Nephron progenitor cell (in vitro differentiated cells): ENCODE measurements at regions not wholly inside any gene's neighbourhood (a gene's known extent, or its start where the extent isn't known, plus 50 kb on each side); places are given as distances from the start of the nearest gene placed in this dataset.

Experiments used
- DNase-seq: peaks from one replicate; pipeline ENCODE4 v3.0.0; 2021
- H3K27ac Mint-ChIP-seq: 2 replicates; pipeline ENCODE4 v1.8.0; 2021; ENCODE audit warnings: mild to moderate bottlenecking, moderate library complexity, mixed read lengths
- H3K27me3 Mint-ChIP-seq: 2 replicates; pipeline ENCODE4 v1.8.0; 2021; ENCODE audit warnings: mild to moderate bottlenecking, low read depth, mixed read lengths; ENCODE audit not compliant: poor library complexity
- H3K36me3 Mint-ChIP-seq: 2 replicates; pipeline ENCODE4 v1.8.0; 2021; ENCODE audit warnings: low read depth, mixed read lengths
- H3K4me1 Mint-ChIP-seq: 2 replicates; pipeline ENCODE4 v1.8.0; 2021; ENCODE audit warnings: mixed read lengths
- H3K4me3 Mint-ChIP-seq: 2 replicates; pipeline ENCODE4 v1.8.0; 2021; ENCODE audit warnings: mild to moderate bottlenecking, moderate library complexity, mixed read lengths
- H3K9me3 Mint-ChIP-seq: 2 replicates; pipeline ENCODE4 v1.8.0; 2021; ENCODE audit warnings: mild to moderate bottlenecking, moderate library complexity, mixed read lengths
- CTCF ChIP-seq: fragments of 200-600 bp; sonication (generic); IDR thresholded peaks from 2 replicates; pipeline ENCODE4 v1.5.0; 2021; ENCODE audit warnings: antibody characterized with exemption

GRCh38 chr5:112560371-112560770 lies 141.3 kb upstream of the EPB41L4A start:
- no peak for DNase-seq
- no peaks in the 10 kb centered on the region for H3K27me3 Mint-ChIP-seq
- TF ChIP-seq CTCF: no peak
- H3K27ac Mint-ChIP-seq: no peak overlapping the region
- peaks cover 4% of the 10 kb centered on the region for H3K36me3 Mint-ChIP-seq
- no peaks in the 10 kb centered on the region for H3K4me1 Mint-ChIP-seq
- peaks cover 40% of the 10 kb centered on the region for H3K9me3 Mint-ChIP-seq
- H3K4me3 Mint-ChIP-seq: no peak overlapping the region

GRCh38 chr5:112563169-112563826 lies 144.2 kb upstream of the EPB41L4A start:
- Mint-ChIP-seq H3K4me3 (no peak overlapping the region), H3K4me1 (no peaks in the 10 kb centered on the region), H3K9me3 (peaks cover 40% of the 10 kb centered on the region), H3K27me3 (no peaks in the 10 kb centered on the region), H3K27ac (no peak overlapping the region), H3K36me3 (peaks cover 4% of the 10 kb centered on the region)
- DNase-seq: no peak
- no peak for TF ChIP-seq CTCF

DNA sequence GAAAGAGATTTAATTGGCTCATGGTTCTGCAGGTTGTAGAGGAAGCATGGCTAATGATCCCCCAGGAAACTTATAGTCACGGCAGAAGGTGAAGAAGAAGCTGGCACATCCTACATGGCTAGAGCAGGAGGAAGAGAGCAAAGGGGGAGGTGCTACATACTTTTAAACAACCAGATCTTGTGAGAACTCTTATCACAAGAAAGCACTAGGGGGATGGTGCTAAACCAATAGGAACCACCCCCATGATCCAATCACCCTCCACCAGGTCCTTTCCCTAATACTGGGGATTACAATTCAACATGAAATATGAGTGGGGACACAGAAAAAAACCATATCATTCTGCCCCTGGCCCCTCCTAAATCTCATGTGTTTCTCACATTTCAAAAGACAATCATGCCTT lies 147.2 kb upstream of the EPB41L4A start:
- Mint-ChIP-seq H3K36me3 (peaks cover 4% of the 10 kb centered on the region), H3K27ac (no peak overlapping the region), H3K4me1 (no peaks in the 10 kb centered on the region), H3K27me3 (no peaks in the 10 kb centered on the region), H3K4me3 (no peak overlapping the region), H3K9me3 (peaks cover 40% of the 10 kb centered on the region)
- TF ChIP-seq CTCF: no peak
- DNase-seq: no peak

DNA sequence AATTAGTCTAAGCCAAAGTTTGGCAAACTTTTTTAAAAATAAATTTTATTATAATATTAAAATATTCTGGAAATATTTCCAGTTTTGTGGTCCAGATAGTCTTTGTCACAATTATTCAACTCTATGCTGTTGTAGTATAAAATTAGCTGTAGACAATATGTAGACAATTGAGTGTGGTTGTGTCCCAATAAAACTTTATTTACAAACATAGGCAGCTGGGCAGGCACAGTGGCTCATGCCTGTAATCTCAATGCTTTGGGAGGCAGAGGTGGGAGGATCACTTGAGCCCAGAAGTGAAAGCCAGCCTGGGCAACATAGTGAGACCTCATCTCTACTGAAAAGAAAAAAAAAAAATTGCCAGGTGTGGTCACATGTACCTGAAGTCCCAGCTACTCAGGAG lies 150.5 kb upstream of the EPB41L4A start:
- TF ChIP-seq CTCF: no peak
- no peak overlapping the region for H3K4me3 Mint-ChIP-seq

DNA sequence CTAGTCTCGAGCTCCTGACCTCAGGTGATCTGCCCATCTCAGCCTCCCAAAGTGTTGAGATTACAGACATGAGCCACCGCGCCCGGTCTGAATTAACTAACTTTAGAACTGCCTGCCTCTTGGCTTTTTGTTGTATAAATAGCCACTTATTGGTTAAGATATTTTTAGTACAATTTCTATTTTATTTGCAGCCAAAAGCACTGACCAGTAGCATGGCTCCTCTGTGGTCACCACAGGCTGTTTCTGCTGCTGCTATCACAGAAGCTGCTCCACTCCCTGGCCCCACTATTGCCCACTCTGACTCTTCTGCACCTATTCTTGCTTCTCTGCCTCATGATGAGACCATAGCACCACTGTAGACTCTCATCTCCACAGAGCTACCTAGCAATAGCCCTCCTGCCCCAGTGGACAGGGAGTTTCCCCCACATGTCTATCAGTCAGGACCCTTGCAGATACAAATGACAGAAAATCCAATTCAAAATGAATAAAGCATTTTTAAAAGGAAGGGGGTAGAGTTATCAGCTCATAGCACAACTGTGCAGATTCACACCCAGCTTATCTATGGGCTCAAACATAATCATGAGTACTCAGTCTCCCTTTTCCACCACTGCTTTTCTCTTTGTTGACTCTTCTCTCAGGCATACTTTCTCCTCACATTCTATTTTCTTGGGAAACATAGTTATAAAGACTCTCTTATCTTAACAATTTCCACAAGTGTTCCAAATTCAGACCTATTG lies 151.8 kb upstream of the EPB41L4A start:
- Mint-ChIP-seq H3K27me3 (peaks cover 9% of the 10 kb centered on the region), H3K4me1 (no peaks in the 10 kb centered on the region), H3K9me3 (no peaks in the 10 kb centered on the region), H3K27ac (no peak overlapping the region), H3K4me3 (no peak overlapping the region), H3K36me3 (no peaks in the 10 kb centered on the region)
- no peak for DNase-seq
- TF ChIP-seq CTCF: no peak

More for the DNA sequence above, 150.5 kb upstream of the EPB41L4A start:
- peaks cover 8% of the 10 kb centered on the region for H3K9me3 Mint-ChIP-seq
- no peak overlapping the region for H3K27ac Mint-ChIP-seq
- peaks cover 6% of the 10 kb centered on the region for H3K27me3 Mint-ChIP-seq
- H3K36me3 Mint-ChIP-seq: no peaks in the 10 kb centered on the region
- no peak for DNase-seq
- no peaks in the 10 kb centered on the region for H3K4me1 Mint-ChIP-seq

GRCh38 chr5:112573441-112573840 lies 154.4 kb upstream of the EPB41L4A start:
- Mint-ChIP-seq H3K36me3 (no peaks in the 10 kb centered on the region), H3K27ac (no peak overlapping the region), H3K4me3 (no peak overlapping the region), H3K9me3 (no peaks in the 10 kb centered on the region), H3K4me1 (no peaks in the 10 kb centered on the region), H3K27me3 (peaks cover 9% of the 10 kb centered on the region)
- TF ChIP-seq CTCF: no peak
- no peak for DNase-seq
